Stomach (tissue), 8 donors: ENCODE measurements at regions not wholly inside any gene's neighbourhood (a gene's known extent, or its start where the extent isn't known, plus 50 kb on each side); places are given as distances from the start of the nearest gene placed in this dataset.

Experiments
- DNase-seq, 2 donors: peaks; one replicate each; pipeline versions ENCODE4 v3.0.0 to v3.0.0-alpha.2; 2013 to 2019
- H3K27ac ChIP-seq, 5 donors: fragments of 200-600 bp in 4 of 5; sonication (generic) in 4 of 5; one replicate each; pipeline ENCODE4 v1.5.1; 2013 to 2019; ENCODE audit warnings: mild to moderate bottlenecking in 1 of 5, moderate library complexity in 1 of 5
- H3K27me3 ChIP-seq, 3 donors: fragments of 200-600 bp; sonication (generic); one replicate each; pipeline ENCODE4 v1.5.1; 2017 to 2019; ENCODE audit warnings: mixed run types in 1 of 3
- H3K36me3 ChIP-seq, 4 donors: fragments of 200-600 bp; sonication (generic); 1 replicate in 3 of 4; 2 replicates in 1 of 4; pipeline ENCODE4 v1.5.1; 2016 to 2019
- H3K4me1 ChIP-seq, 4 donors: fragments of 200-600 bp; sonication (generic); one replicate each; pipeline ENCODE4 v1.5.1; 2016 to 2019
- H3K4me3 ChIP-seq, 4 donors: fragments of 200-600 bp; sonication (generic) in 3 of 4; one replicate each; pipeline ENCODE4 v1.5.1; 2016 to 2019; ENCODE audit warnings: mild to moderate bottlenecking in 1 of 4
- H3K9me3 ChIP-seq, 4 donors: fragments of 200-600 bp; sonication (generic); one replicate each; pipeline ENCODE4 v1.5.1; 2016 to 2019
- CTCF ChIP-seq, 7 experiments: fragments of 450-650 bp in 4 of 7; fragments of 200-600 bp in 3 of 7; sonication (generic) in 3 of 7; IDR thresholded peaks; one replicate each; pipeline ENCODE4 v1.5.1; 2016 to 2019; ENCODE audit warnings: antibody characterized with exemption in 7 of 7, control low read depth in 2 of 7, mild to moderate bottlenecking in 1 of 7
- EP300 ChIP-seq: sonication (generic); formaldehyde crosslinking; IDR thresholded peaks from one replicate; pipeline ENCODE4 v1.6.1; 2017; ENCODE audit warnings: antibody characterized with exemption
- POLR2A ChIP-seq, 4 donors: fragments of 450-650 bp; IDR thresholded peaks; one replicate each; pipeline ENCODE4 v1.6.1; 2016; ENCODE audit warnings: antibody characterized with exemption in 4 of 4, control low read depth in 2 of 4, mild to moderate bottlenecking in 1 of 4, moderate library complexity in 1 of 4
- POLR2AphosphoS5 ChIP-seq, 3 donors: sonication (generic); formaldehyde crosslinking; IDR thresholded peaks; one replicate each; pipeline ENCODE4 v1.6.1; 2016; ENCODE audit warnings: antibody characterized with exemption in 3 of 3
- WGBS, 5 donors: extraction: QIAGEN DNeasy Blood & Tissue Kit in 3 of 5; methylation state at CpG; one replicate each; pipeline versions ENCODE4 v1.1.5 to v1.1.7; 2013 to 2018; 5-methylcytosine and 5-hydroxymethylcytosine counted together
- intact Hi-C: fragments of 100-400 bp; cut with DNase I; formaldehyde crosslinking; loops from one replicate; pipeline ENCODE4 v1.15.1; 2023; ENCODE audit warnings: low total_unique reads
- donor health status: healthy with polysubstance abuse.
- donor health status: Bipolar disorder and iron deficiency.
- donor health status: healthy.

DNA sequence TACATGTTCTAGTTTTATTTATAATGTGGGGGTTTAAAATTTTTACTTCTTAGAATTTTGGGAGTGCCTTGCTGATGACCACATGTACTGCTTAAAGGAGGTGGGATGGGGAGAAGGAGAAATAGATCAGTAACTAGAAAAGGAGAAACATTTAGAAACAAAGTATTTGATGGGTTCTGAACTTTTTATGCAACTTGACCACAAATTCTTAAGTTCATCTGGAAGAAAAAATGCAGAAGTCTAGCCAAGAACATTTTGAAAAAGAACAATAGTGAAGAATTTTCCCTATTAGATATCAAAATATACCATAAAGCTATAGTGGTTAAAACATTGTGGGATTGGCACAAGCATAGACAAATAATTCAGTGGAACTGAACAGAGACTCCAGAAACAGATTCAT is 73.3 kb upstream of the AMPD3 start:
- H3K4me3 ChIP-seq = no peak overlapping the region
- intact Hi-C loops = no loop called here
- DNase-seq = no peak
- H3K27ac ChIP-seq = no peak overlapping the region
- H3K36me3 ChIP-seq = no peaks in the 10 kb centered on the region
- peaks cover 0 to 6% (median 2%) of the 10 kb centered on the region in 4 donors for H3K4me1 ChIP-seq
- H3K27me3 ChIP-seq = no peaks in the 10 kb centered on the region
- H3K9me3 ChIP-seq = no peaks in the 10 kb centered on the region
- TF ChIP-seq CTCF (IDR thresholded peaks at IDR 0.05) (no peak), EP300 (no peak), POLR2A (IDR thresholded peaks at IDR 0.05) (no peak), POLR2AphosphoS5 (IDR thresholded peaks at IDR 0.05) (no peak)

DNA sequence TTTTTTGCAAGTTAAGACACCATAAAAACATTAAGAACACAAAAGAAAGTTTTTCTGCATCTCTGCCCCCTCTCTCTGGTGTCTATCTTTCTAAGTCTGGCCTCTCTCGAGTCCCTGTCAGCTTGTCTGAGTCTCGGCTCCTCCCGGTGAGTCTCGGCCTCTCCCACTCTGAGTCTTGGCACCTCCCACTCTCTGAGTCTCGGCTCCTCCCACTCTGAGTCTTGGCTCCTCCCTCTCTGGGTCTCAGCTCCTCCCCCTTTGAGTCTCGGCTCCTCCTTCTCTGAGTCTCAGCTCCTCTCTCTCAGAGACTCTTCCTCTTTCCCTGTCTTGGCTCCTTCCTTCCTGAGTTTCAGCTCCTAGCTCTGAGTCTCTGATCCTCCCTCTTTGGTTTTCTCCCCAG is 72.5 kb upstream of the AMPD3 start:
- H3K36me3 ChIP-seq = no peaks in the 10 kb centered on the region
- no peaks in the 10 kb centered on the region for H3K27me3 ChIP-seq
- H3K4me3 ChIP-seq = no peak overlapping the region
- H3K4me1 ChIP-seq = peaks cover under 1 to 11% (median 6%) of the 10 kb centered on the region in 4 donors
- intact Hi-C loops = no loop called here
- no peak for DNase-seq
- TF ChIP-seq POLR2A (IDR thresholded peaks at IDR 0.05) = no peak
- no peak for TF ChIP-seq EP300
- no peak for TF ChIP-seq POLR2AphosphoS5 (IDR thresholded peaks at IDR 0.05)
- TF ChIP-seq CTCF (IDR thresholded peaks at IDR 0.05) = no peak
- WGBS, 5 donors = 71 to 81% (median 74%) methylated on average over 6 of the region's 6 CpGs
- H3K9me3 ChIP-seq = no peaks in the 10 kb centered on the region
- no peak overlapping the region for H3K27ac ChIP-seq

- H3K4me3 ChIP-seq = no peak overlapping the region
- intact Hi-C loops = no loop called here
- 65 to 80% (median 77%) methylated on average over 6 of the region's 6 CpGs for WGBS, 5 donors
- peak; percentile 33 to 49 for DNase-seq
- peaks cover 11 to 30% (median 19%) of the 10 kb centered on the region in 4 donors for H3K4me1 ChIP-seq
- H3K9me3 ChIP-seq = no peaks in the 10 kb centered on the region
- no peaks in the 10 kb centered on the region for H3K27me3 ChIP-seq
- peak overlapping the region in 4 of 5 donors; percentile 67 to 80 (median 78) for H3K27ac ChIP-seq
- TF ChIP-seq EP300 (no peak), POLR2AphosphoS5 (IDR thresholded peaks at IDR 0.05) (peak; percentile 47 to 73 (median 47)), CTCF (IDR thresholded peaks at IDR 0.05) (no peak), POLR2A (IDR thresholded peaks at IDR 0.05) (no peak)
- H3K36me3 ChIP-seq = no peaks in the 10 kb centered on the region
These were observed 69.4 kb upstream of the AMPD3 start for GRCh38 chr11:10385696-10386095.

DNA sequence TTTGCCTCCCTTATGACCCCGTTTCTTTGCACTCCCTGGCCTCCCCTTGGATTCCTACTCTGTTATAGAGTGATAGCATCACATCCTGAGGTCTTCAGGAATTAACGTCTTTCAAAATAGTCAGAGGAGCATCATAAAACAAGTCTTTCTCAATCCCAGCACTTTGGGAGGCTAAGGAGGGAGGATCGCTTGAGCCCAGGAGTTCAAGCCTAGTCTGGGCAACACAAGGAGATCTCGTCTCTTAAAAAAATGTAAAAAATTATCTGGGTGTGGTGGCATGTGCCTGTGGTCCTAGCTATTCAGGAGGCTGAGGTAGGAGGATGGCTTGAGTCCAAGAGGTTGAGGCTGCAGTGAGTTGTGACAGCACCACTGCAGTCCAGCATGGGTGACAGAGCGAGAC is 68.7 kb upstream of the AMPD3 start:
- intact Hi-C loops = no loop called here
- Histone ChIP-seq H3K27ac (peak overlapping the region in 4 of 5 donors; percentile 67 to 80 (median 78)), H3K9me3 (no peaks in the 10 kb centered on the region), H3K36me3 (no peaks in the 10 kb centered on the region), H3K27me3 (no peaks in the 10 kb centered on the region), H3K4me1 (peaks cover 11 to 32% (median 21%) of the 10 kb centered on the region in 4 donors), H3K4me3 (no peak overlapping the region)
- WGBS, 5 donors = 50 to 70% (median 59%) methylated on average over 5 of the region's 5 CpGs
- TF ChIP-seq POLR2A (IDR thresholded peaks at IDR 0.05) = no peak
- no peak for TF ChIP-seq EP300
- no peak for TF ChIP-seq POLR2AphosphoS5 (IDR thresholded peaks at IDR 0.05)
- TF ChIP-seq CTCF (IDR thresholded peaks at IDR 0.05) = no peak
- DNase-seq = no peak
